NCI-H510A treated with DMSO at 0.1 percent for 48 hours (cell line): ENCODE measurements at regions not wholly inside any gene's neighbourhood (a gene's known extent, or its start where the extent isn't known, plus 50 kb on each side); places are given as distances from the start of the nearest gene placed in this dataset.
A peak's percentile ranks its signal among the peaks of the same experiment; 100 is the strongest.

ENCODE experiments used
- DNase-seq: peaks from one replicate; lab custom pipeline; 2025; lab: John Stamatoyannopoulos, UW

- no peak for DNase-seq
These were observed 610.1 kb downstream of the TECRL start for GRCh38 chr4:63799166-63799565.

- DNase-seq: no peak
These were observed 613.9 kb downstream of the TECRL start for GRCh38 chr4:63795301-63795700.

- DNase-seq: no peak
These were observed 618.9 kb downstream of the TECRL start for GRCh38 chr4:63790377-63790776.

- no peak for DNase-seq
These were observed 621.0 kb downstream of the TECRL start for GRCh38 chr4:63788271-63788670.

GRCh38 chr4:63787326-63787725, 621.9 kb downstream of the TECRL start:
- DNase-seq: no peak

- DNase-seq: no peak
These were observed 623.1 kb downstream of the TECRL start for GRCh38 chr4:63786171-63786570.

GRCh38 chr4:63784822-63785221, 624.4 kb downstream of the TECRL start:
- no peak for DNase-seq

- no peak for DNase-seq
These were observed 631.6 kb downstream of the TECRL start for GRCh38 chr4:63777601-63778000.

- no peak for DNase-seq
These were observed 644.9 kb downstream of the TECRL start for GRCh38 chr4:63764400-63764799.

- DNase-seq: no peak
These were observed 651.3 kb downstream of the TECRL start for GRCh38 chr4:63757929-63758328.

- no peak for DNase-seq
These were observed 666.4 kb downstream of the TECRL start for GRCh38 chr4:63742882-63743281.

- DNase-seq: no peak
These were observed 679.7 kb downstream of the TECRL start for GRCh38 chr4:63729519-63729918.

GRCh38 chr4:63728480-63729177, 680.6 kb downstream of the TECRL start:
- no peak for DNase-seq

GRCh38 chr4:63717384-63717783, 691.9 kb downstream of the TECRL start:
- peak; percentile 9 for DNase-seq

GRCh38 chr4:63708661-63709060, 700.6 kb downstream of the TECRL start:
- DNase-seq: no peak

GRCh38 chr4:63700569-63700968, 708.7 kb downstream of the TECRL start:
- no peak for DNase-seq

GRCh38 chr4:63693321-63693720, 715.9 kb downstream of the TECRL start:
- no peak for DNase-seq

GRCh38 chr4:63678358-63678931, 730.8 kb downstream of the TECRL start:
- no peak for DNase-seq

GRCh38 chr4:63670735-63671134, 738.5 kb downstream of the TECRL start:
- DNase-seq: no peak

- no peak for DNase-seq
These were observed 745.4 kb downstream of the TECRL start for GRCh38 chr4:63663870-63664269.

GRCh38 chr4:63644396-63644795, 764.9 kb downstream of the TECRL start:
- DNase-seq: no peak

- no peak for DNase-seq
These were observed 772.0 kb downstream of the TECRL start for GRCh38 chr4:63637270-63637669.

- DNase-seq: no peak
These were observed 776.4 kb downstream of the TECRL start for GRCh38 chr4:63632858-63633257.

GRCh38 chr4:63620271-63620670, 789.0 kb downstream of the TECRL start:
- DNase-seq: peak; percentile 75
